ENCODE measurements at regions not wholly inside any gene's neighbourhood (a gene's known extent, or its start where the extent isn't known, plus 50 kb on each side); places are given as distances from the start of the nearest gene placed in this dataset.

DNA sequence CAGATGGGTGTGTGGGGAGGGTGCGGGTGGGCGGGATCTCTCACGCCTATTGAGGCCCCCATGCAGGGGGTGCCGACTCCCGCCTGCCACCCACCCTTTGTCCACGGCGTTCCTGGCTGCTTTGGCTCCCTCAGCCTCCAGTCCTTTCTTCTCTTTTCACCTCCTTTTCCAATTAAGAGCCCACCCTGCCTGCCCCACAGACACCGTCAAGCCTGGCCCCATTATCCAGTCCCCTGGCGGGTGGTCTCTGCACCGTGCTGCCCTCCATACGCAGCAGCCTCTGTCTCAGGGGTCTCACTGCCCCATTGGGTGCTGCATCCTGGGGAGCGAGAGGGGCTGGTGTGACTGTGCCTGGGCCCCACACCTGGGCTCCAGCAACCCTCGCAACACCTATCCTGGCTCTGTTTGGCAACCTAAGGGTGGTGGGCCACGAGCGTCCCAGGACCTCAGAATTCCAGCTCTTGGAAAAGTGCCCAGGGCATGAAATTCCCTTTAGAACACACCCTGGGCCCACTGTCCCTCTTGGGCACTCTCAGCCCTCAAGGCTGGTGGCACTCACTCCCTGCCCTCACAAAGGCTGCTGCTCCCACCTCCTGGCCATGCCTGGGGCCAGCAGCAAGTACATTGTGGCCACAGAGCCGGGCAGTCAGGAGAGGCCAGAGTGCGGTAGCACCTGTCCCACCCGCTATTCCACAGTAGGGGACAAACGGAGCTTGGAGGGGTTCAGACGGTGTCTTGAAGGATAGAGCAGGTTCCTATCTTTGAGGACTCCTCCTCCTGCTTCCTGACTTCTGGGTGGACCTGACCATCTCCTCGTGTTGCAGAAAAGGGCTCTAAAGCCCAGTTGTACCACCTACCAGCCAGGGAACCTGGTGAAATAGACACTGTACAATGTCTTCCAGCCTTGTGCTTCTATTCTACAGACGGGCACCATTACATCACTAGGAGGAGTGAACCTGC lies 114.1 kb downstream of the KIF26A start:
- no peaks in the 10 kb centered on the region for H4K20me1 ChIP-seq (replicated peaks; ENCODE audit: insufficient read depth)
- no peaks in the 10 kb centered on the region; the same call in 2 of the 3 replicates for H3K4me1 Mint-ChIP-seq
- H3K27ac Mint-ChIP-seq: no peak overlapping the region; the same call in 1 of the 2 replicates
- H2AFZ ChIP-seq: no peak overlapping the region
- ATAC-seq: peak; percentile 48; the same call in 1 of the 3 replicates
- no peak overlapping the region for H3K4me3 Mint-ChIP-seq
- no peaks in the 10 kb centered on the region for H3K4me1 ChIP-seq (ENCODE audit: insufficient read depth)
- H3K4me3 ChIP-seq: no peak overlapping the region
- H3K36me3 Mint-ChIP-seq (ENCODE audit: low read depth): no peaks in the 10 kb centered on the region
- H3K79me2 ChIP-seq (replicated peaks; ENCODE audit: insufficient read depth): no peaks in the 10 kb centered on the region
- no peak overlapping the region for H3K27ac ChIP-seq (ENCODE audit: low read depth)
- H3K27me3 ChIP-seq (ENCODE audit: insufficient read depth): no peaks in the 10 kb centered on the region
- no peaks in the 10 kb centered on the region for H3F3A ChIP-seq (replicated peaks; ENCODE audit: low read depth)
- TF ChIP-seq, protein P1, sequence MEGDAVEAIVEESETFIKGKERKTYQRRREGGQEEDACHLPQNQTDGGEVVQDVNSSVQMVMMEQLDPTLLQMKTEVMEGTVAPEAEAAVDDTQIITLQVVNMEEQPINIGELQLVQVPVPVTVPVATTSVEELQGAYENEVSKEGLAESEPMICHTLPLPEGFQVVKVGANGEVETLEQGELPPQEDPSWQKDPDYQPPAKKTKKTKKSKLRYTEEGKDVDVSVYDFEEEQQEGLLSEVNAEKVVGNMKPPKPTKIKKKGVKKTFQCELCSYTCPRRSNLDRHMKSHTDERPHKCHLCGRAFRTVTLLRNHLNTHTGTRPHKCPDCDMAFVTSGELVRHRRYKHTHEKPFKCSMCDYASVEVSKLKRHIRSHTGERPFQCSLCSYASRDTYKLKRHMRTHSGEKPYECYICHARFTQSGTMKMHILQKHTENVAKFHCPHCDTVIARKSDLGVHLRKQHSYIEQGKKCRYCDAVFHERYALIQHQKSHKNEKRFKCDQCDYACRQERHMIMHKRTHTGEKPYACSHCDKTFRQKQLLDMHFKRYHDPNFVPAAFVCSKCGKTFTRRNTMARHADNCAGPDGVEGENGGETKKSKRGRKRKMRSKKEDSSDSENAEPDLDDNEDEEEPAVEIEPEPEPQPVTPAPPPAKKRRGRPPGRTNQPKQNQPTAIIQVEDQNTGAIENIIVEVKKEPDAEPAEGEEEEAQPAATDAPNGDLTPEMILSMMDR (conservative IDR thresholded peaks at IDR 0.05; ENCODE audit: low read depth in 2 of 2): peak in 1 of 2 experiments; percentile 29; a peak in 2 of 4 replicates
- TF ChIP-seq POLR2AphosphoS5 (IDR thresholded peaks at IDR 0.05; ENCODE audit: low read depth): no peak
- H3K36me3 ChIP-seq (ENCODE audit: insufficient read depth): no peaks in the 10 kb centered on the region
- H3K4me2 ChIP-seq: no peak overlapping the region
- H3K27me3 Mint-ChIP-seq (ENCODE audit: insufficient read depth, low read depth, poor library complexity): peaks cover 6% of the 10 kb centered on the region
- H3K9me3 Mint-ChIP-seq: no peaks in the 10 kb centered on the region
- H3K9me2 ChIP-seq (ENCODE audit: insufficient read depth): no peaks in the 10 kb centered on the region
- no peak for DNase-seq (ENCODE audit: low spot score)

DNA sequence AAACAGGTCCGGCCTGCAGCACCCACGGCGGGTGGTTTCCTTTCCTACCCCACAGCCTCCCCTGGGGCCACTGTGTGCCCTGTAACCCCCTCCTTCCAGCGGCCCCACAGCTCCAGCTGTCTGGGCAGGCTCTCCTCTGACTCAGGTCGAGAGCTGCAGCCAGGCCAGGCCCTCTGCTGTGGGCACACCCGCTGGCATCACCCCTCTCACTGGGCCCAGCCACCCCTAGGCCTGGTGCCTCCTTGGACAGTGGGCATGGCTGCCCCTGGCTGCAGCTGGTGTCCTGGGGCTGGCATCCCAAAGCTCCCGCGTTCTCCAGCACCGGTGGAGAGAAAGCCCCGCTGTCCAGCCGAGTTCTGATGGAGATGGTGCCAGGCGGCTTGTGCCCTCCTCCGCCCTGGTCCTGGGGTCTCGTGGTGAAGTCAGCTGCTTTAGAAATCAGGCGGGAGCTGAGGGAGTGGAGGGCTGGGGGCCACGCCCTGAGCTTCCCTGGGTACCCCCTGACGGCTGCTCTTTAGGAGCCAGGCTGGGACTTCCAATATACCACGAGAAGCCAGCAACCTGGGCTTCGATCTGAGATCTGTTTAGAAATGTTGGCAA lies 114.9 kb downstream of the KIF26A start:
- Histone ChIP-seq H3K9me2 (ENCODE audit: insufficient read depth) (no peaks in the 10 kb centered on the region), H3K36me3 (ENCODE audit: insufficient read depth) (no peaks in the 10 kb centered on the region), H3K27me3 (ENCODE audit: insufficient read depth) (no peaks in the 10 kb centered on the region), H3K4me3 (no peak overlapping the region), H4K20me1 (replicated peaks; ENCODE audit: insufficient read depth) (no peaks in the 10 kb centered on the region), H3K27ac (ENCODE audit: low read depth) (no peak overlapping the region), H2AFZ (no peak overlapping the region), H3K79me2 (replicated peaks; ENCODE audit: insufficient read depth) (no peaks in the 10 kb centered on the region), H3K4me2 (no peak overlapping the region), H3K4me1 (ENCODE audit: insufficient read depth) (no peaks in the 10 kb centered on the region), H3F3A (replicated peaks; ENCODE audit: low read depth) (no peaks in the 10 kb centered on the region)
- Mint-ChIP-seq H3K36me3 (ENCODE audit: low read depth) (no peaks in the 10 kb centered on the region), H3K9me3 (no peaks in the 10 kb centered on the region), H3K4me3 (no peak overlapping the region), H3K27me3 (ENCODE audit: insufficient read depth, low read depth, poor library complexity) (peaks cover 4% of the 10 kb centered on the region), H3K27ac (no peak overlapping the region), H3K4me1 (no peaks in the 10 kb centered on the region; the same call in 2 of the 3 replicates)
- no peak for ATAC-seq
- DNase-seq (ENCODE audit: low spot score): no peak
- TF ChIP-seq CREB1 (CRISPR knock-in tag; IDR thresholded peaks at IDR 0.05; ENCODE audit: low read depth): no peak
- TF ChIP-seq ZNF114 (CRISPR knock-in tag; IDR thresholded peaks at IDR 0.05): no peak
- no peak for TF ChIP-seq EZH2 (IDR thresholded peaks at IDR 0.05; ENCODE audit: low read depth, unreplicated experiment)
- no peak for TF ChIP-seq EZH2phosphoT487 (IDR thresholded peaks at IDR 0.05; ENCODE audit: unreplicated experiment)
- TF ChIP-seq REST (IDR thresholded peaks at IDR 0.05; ENCODE audit: unreplicated experiment): no peak
- no peak for TF ChIP-seq ZNF462 (CRISPR knock-in tag; IDR thresholded peaks at IDR 0.05)

All from GM23338 (cell line).